ENCODE measurements at regions not wholly inside any gene's neighbourhood (a gene's known extent, or its start where the extent isn't known, plus 50 kb on each side); places are given as distances from the start of the nearest gene placed in this dataset.
"Not testable (repeated sequence)": the region's sequence is repeated elsewhere in the genome, so short reads cannot be mapped to it uniquely, and the experiment has no call there.

DNA sequence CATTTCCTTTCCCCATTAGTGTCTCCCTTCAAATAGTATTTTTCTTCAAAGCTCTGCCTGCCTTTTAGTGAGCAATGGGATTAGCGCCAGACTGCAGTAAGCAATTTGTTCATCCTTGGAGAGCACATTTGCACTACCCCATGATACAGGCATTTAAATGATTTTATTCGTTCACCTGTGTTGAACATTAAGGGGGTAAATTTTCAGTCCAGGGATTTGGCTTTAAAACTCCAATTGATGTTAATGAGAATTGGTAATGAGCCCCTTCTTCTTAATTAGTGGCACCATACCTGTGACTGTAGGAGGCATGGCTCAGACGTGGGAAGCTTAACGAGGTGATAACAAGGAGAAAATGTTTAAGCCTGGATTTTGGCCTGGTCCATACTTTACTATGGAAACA lies 161.4 kb upstream of the NANOGP8 start:
- no peaks in the 10 kb centered on the region for H3K36me3 ChIP-seq (ENCODE audit: control insufficient read depth in 1 of 2, insufficient read depth in 2 of 2, low read length in 2 of 2)

DNA sequence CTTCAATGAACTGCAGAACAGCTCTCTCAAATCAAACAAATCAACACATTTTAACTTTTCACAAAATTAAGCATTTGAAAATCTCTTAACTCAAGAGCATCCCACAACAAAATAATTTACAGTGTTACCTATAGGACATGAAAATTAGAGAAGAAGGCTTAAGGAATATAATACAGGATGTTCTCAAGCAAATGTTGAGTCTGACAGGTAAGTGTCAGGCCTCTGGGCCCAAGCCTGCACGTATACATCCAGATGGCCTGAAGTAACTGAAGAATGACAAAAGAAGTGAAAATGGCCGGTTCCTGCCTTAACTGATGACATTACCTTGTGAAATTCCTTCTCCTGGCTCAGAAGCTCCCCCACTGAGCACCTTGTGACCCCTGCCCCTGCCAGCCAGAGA lies 160.6 kb upstream of the NANOGP8 start:
- not testable (repeated sequence) for H3K4me1 ChIP-seq (ENCODE audit: control insufficient read depth in 1 of 2, insufficient read depth in 2 of 2, low read length in 2 of 2); H3K27me3 ChIP-seq (ENCODE audit: low read depth, low read length); H3K27ac ChIP-seq (ENCODE audit: low read length); H3K4me3 ChIP-seq (ENCODE audit: low read depth in 1 of 2, low read length in 2 of 2); H3K36me3 ChIP-seq (ENCODE audit: control insufficient read depth in 1 of 2, insufficient read depth in 2 of 2, low read length in 2 of 2); H3K9me3 ChIP-seq (ENCODE audit: control insufficient read depth in 1 of 2, low read length in 2 of 2)

More for the DNA sequence above, 161.4 kb upstream of the NANOGP8 start:
- Histone ChIP-seq H3K9me3 (ENCODE audit: control insufficient read depth in 1 of 2, low read length in 2 of 2) (no peaks in the 10 kb centered on the region), H3K4me3 (ENCODE audit: low read depth in 1 of 2, low read length in 2 of 2) (no peak overlapping the region), H3K27me3 (ENCODE audit: low read depth, low read length) (no peaks in the 10 kb centered on the region), H3K4me1 (ENCODE audit: control insufficient read depth in 1 of 2, insufficient read depth in 2 of 2, low read length in 2 of 2) (no peaks in the 10 kb centered on the region), H3K27ac (ENCODE audit: low read length) (no peak overlapping the region)

DNA sequence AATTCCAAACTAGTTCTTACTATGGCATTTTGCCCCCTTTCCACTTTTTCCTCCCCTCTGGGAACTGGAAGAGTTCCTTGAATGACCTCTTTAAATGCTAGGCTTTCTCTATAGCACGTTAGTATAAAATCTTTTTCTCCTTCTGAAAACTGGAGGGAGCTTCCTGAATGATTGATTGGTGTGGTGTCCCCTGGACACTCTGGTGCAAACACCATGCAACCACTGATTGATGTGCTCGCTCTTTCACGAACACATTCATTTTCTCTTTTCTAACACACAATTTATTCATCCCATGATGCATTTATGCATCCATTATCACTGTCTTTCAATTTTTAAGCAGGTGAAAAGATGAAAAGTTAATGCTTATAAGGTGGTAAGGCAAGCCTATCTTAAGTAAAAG lies 159.1 kb upstream of the NANOGP8 start:
- H3K27ac ChIP-seq (ENCODE audit: low read length), result no peak overlapping the region
- H3K4me1 ChIP-seq (ENCODE audit: control insufficient read depth in 1 of 2, insufficient read depth in 2 of 2, low read length in 2 of 2), result no peaks in the 10 kb centered on the region
- no peaks in the 10 kb centered on the region for H3K36me3 ChIP-seq (ENCODE audit: control insufficient read depth in 1 of 2, insufficient read depth in 2 of 2, low read length in 2 of 2)
- H3K4me3 ChIP-seq (ENCODE audit: low read depth in 1 of 2, low read length in 2 of 2), result no peak overlapping the region
- H3K9me3 ChIP-seq (ENCODE audit: control insufficient read depth in 1 of 2, low read length in 2 of 2), result no peaks in the 10 kb centered on the region
- no peaks in the 10 kb centered on the region for H3K27me3 ChIP-seq (ENCODE audit: low read depth, low read length)

DNA sequence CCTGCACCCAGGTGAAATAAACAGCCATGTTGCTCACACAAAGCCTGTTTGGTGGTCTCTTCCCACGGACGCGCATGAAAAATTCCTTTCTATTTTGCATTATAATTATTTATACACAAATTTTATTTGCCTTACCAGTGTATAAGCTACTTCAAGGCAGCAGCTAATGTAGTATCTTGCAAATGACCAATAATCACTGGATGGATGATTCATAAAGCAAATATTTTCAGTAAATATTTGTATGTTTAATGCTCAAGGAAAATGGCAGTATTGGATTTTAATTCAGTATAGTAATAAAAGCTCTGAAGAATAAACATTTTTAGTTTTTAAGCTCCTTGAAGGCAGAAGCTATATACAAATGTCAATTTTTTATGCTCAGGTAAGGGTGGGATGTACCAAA lies 158.7 kb upstream of the NANOGP8 start:
- Histone ChIP-seq H3K27me3 (ENCODE audit: low read depth, low read length) (no peaks in the 10 kb centered on the region), H3K36me3 (ENCODE audit: control insufficient read depth in 1 of 2, insufficient read depth in 2 of 2, low read length in 2 of 2) (no peaks in the 10 kb centered on the region), H3K27ac (ENCODE audit: low read length) (no peak overlapping the region), H3K4me3 (ENCODE audit: low read depth in 1 of 2, low read length in 2 of 2) (no peak overlapping the region), H3K9me3 (ENCODE audit: control insufficient read depth in 1 of 2, low read length in 2 of 2) (no peaks in the 10 kb centered on the region), H3K4me1 (ENCODE audit: control insufficient read depth in 1 of 2, insufficient read depth in 2 of 2, low read length in 2 of 2) (no peaks in the 10 kb centered on the region)

DNA sequence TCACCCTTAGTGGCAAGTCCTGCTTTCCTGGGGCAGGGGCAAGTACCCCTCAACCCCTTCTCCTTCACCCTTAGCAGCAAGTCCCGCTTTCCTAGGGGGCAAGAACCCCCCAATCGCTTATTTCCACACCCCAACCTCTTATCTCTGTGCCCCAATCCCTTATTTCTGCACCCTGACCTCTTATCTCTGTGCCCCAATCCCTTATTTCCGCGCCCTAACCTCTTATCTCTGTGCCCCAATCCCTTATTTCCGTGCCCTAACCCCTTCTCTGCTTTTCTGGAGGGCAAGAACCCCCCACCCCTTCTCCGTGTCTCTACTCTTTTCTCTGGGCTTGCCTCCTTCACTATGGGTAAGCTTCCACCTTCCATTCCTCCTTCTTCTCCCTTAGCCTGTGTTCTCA lies 154.6 kb upstream of the NANOGP8 start:
- not testable (repeated sequence) for H3K27me3 ChIP-seq (ENCODE audit: low read depth, low read length); H3K36me3 ChIP-seq (ENCODE audit: control insufficient read depth in 1 of 2, insufficient read depth in 2 of 2, low read length in 2 of 2); H3K4me3 ChIP-seq (ENCODE audit: low read depth in 1 of 2, low read length in 2 of 2); H3K4me1 ChIP-seq (ENCODE audit: control insufficient read depth in 1 of 2, insufficient read depth in 2 of 2, low read length in 2 of 2); H3K27ac ChIP-seq (ENCODE audit: low read length); H3K9me3 ChIP-seq (ENCODE audit: control insufficient read depth in 1 of 2, low read length in 2 of 2)

DNA sequence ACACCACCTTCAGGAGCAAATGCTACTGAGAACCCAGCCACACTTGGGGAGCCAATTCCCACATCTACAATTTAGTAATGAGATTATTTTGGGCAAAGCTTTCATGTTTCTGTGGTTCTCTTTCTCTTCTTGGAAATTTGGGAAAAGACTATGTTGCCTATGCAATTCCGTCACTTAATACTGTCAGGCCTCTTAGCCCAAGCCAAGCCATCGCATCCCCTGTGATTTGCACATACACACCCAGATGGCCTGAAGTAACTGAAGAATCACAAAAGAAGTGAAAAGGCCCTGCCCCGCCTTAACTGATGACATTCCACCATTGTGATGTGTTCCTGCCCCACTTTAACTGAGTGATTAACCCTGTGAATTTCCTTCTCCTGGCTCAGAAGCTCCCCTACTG lies 153.4 kb upstream of the NANOGP8 start:
- not testable (repeated sequence) for H3K9me3 ChIP-seq (ENCODE audit: control insufficient read depth in 1 of 2, low read length in 2 of 2); H3K27me3 ChIP-seq (ENCODE audit: low read depth, low read length); H3K36me3 ChIP-seq (ENCODE audit: control insufficient read depth in 1 of 2, insufficient read depth in 2 of 2, low read length in 2 of 2); H3K4me3 ChIP-seq (ENCODE audit: low read depth in 1 of 2, low read length in 2 of 2); H3K4me1 ChIP-seq (ENCODE audit: control insufficient read depth in 1 of 2, insufficient read depth in 2 of 2, low read length in 2 of 2); H3K27ac ChIP-seq (ENCODE audit: low read length)

DNA sequence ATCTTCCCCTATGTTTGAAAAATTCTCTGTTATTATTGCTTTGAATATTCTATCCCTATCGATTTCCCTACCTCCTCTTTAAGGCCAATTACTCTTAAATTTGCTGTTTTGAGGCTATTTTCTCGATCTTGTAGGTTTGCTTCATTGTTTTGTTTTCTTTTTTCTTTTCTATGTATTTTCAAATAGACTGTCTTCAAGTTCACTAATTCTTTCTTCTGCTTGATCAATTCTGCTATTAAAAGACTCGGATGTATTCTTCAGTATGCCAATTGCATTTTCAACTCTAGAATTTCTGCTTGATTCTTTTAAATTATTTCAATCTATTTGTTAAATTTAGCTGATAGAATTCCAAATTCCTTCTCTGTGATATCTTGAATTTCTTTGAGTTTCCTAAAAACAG lies 144.0 kb upstream of the NANOGP8 start:
- Histone ChIP-seq H3K4me3 (ENCODE audit: low read depth in 1 of 2, low read length in 2 of 2) (no peak overlapping the region), H3K27me3 (ENCODE audit: low read depth, low read length) (no peaks in the 10 kb centered on the region), H3K9me3 (ENCODE audit: control insufficient read depth in 1 of 2, low read length in 2 of 2) (no peaks in the 10 kb centered on the region)

DNA sequence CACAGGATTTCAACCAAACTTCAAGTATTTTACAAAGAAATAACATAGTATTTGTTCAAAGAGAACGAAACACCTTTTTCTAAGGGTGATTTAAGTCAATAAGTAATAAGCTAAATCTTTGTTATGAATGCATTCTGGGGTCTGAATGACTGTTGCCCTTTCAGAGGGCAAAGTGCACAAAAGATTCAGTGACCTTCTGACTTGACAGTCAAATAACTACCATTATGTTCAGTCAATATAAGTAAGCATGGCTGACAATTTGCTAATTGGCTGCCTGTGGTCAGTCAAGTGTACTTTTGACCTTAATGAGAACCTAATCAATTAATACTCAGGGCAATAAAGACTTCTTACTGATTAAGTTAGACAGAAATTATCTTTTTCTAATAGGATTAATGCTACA lies 133.1 kb upstream of the NANOGP8 start:
- Histone ChIP-seq H3K27ac (ENCODE audit: low read length) (no peak overlapping the region), H3K27me3 (ENCODE audit: low read depth, low read length) (no peaks in the 10 kb centered on the region), H3K36me3 (ENCODE audit: control insufficient read depth in 1 of 2, insufficient read depth in 2 of 2, low read length in 2 of 2) (no peaks in the 10 kb centered on the region), H3K4me1 (ENCODE audit: control insufficient read depth in 1 of 2, insufficient read depth in 2 of 2, low read length in 2 of 2) (peaks cover 0 to 3% of the 10 kb centered on the region in 2 donors), H3K4me3 (ENCODE audit: low read depth in 1 of 2, low read length in 2 of 2) (no peak overlapping the region), H3K9me3 (ENCODE audit: control insufficient read depth in 1 of 2, low read length in 2 of 2) (no peaks in the 10 kb centered on the region)

More for the DNA sequence above, 144.0 kb upstream of the NANOGP8 start:
- Histone ChIP-seq H3K27ac (ENCODE audit: low read length) (no peak overlapping the region), H3K4me1 (ENCODE audit: control insufficient read depth in 1 of 2, insufficient read depth in 2 of 2, low read length in 2 of 2) (no peaks in the 10 kb centered on the region), H3K36me3 (ENCODE audit: control insufficient read depth in 1 of 2, insufficient read depth in 2 of 2, low read length in 2 of 2) (no peaks in the 10 kb centered on the region)

DNA sequence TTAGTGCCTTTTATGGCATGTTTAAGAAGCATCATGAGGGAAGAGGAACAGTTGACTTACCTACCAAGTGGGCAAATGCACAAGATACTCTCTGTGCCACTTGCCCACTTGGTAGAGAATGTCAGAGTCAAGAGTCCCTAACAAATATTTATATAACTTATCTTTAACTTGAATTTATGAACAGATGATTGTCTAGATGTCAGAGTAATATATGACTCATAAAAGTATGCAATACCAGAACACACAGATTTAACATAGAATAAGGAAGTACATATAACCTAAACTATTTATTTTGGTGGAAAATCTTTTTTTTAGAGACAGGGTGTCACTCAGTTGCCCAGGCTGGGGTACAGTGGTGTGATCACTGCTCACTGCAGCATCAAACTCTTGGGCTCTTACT lies 130.0 kb upstream of the NANOGP8 start:
- H3K36me3 ChIP-seq (ENCODE audit: control insufficient read depth in 1 of 2, insufficient read depth in 2 of 2, low read length in 2 of 2), result no peaks in the 10 kb centered on the region
- no peaks in the 10 kb centered on the region for H3K4me1 ChIP-seq (ENCODE audit: control insufficient read depth in 1 of 2, insufficient read depth in 2 of 2, low read length in 2 of 2)
- no peaks in the 10 kb centered on the region for H3K27me3 ChIP-seq (ENCODE audit: low read depth, low read length)
- H3K27ac ChIP-seq (ENCODE audit: low read length), result no peak overlapping the region
- no peaks in the 10 kb centered on the region for H3K9me3 ChIP-seq (ENCODE audit: control insufficient read depth in 1 of 2, low read length in 2 of 2)
- no peak overlapping the region for H3K4me3 ChIP-seq (ENCODE audit: low read depth in 1 of 2, low read length in 2 of 2)

DNA sequence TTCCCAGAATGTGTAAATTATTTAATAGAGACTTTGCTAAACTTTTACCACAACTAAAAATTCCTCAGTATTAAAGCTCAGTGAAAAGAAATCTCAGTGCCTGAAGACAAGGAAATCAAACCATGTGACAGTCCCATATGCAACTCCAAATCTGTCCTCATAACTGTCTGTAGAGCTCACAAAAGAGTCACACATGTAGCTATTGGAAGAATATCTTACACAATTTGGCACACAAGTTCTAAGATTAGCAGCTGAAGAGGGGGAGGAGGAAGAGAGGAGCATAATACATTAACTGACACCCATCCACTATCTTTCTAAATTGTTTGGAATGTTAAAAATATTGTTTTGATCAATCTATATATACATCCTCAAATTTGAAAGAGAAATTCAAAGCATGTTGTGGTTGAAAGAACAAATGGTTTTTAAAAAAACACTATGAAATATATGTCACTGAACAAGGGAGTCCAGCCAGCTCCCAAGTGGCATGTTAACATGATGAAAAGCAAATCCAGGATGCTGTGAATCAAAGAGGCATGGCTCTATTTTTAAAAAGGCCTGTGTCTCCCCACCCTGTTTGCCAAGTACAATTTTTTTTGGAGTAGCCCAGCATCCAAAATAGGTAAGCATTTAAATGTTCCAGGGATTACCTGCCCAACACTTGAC lies 126.3 kb upstream of the NANOGP8 start:
- Histone ChIP-seq H3K27me3 (ENCODE audit: low read depth, low read length) (no peaks in the 10 kb centered on the region), H3K9me3 (ENCODE audit: control insufficient read depth in 1 of 2, low read length in 2 of 2) (no peaks in the 10 kb centered on the region), H3K4me3 (ENCODE audit: low read depth in 1 of 2, low read length in 2 of 2) (no peak overlapping the region), H3K36me3 (ENCODE audit: control insufficient read depth in 1 of 2, insufficient read depth in 2 of 2, low read length in 2 of 2) (no peaks in the 10 kb centered on the region), H3K27ac (ENCODE audit: low read length) (no peak overlapping the region), H3K4me1 (ENCODE audit: control insufficient read depth in 1 of 2, insufficient read depth in 2 of 2, low read length in 2 of 2) (no peaks in the 10 kb centered on the region)

DNA sequence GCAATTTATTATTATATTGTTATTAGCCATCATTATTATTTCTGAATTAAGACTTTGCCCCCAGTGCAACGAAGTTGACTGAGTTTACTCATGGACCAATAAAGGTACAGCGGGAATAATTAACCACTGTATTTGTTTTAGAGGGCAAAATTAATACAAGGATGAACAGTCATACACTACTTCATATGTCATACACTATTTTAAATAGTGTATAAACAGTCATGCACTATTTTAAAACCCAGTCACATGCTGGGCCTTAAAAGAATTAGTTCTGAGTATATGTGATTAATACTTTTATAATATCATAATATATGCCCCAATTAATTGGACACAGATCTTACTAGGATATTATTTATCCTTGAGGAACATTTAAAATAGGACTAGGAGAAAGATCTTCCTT lies 125.3 kb upstream of the NANOGP8 start:
- H3K27ac ChIP-seq (ENCODE audit: low read length), result no peak overlapping the region
- no peaks in the 10 kb centered on the region for H3K9me3 ChIP-seq (ENCODE audit: control insufficient read depth in 1 of 2, low read length in 2 of 2)
- H3K4me3 ChIP-seq (ENCODE audit: low read depth in 1 of 2, low read length in 2 of 2), result no peak overlapping the region
- H3K4me1 ChIP-seq (ENCODE audit: control insufficient read depth in 1 of 2, insufficient read depth in 2 of 2, low read length in 2 of 2), result no peaks in the 10 kb centered on the region
- no peaks in the 10 kb centered on the region for H3K36me3 ChIP-seq (ENCODE audit: control insufficient read depth in 1 of 2, insufficient read depth in 2 of 2, low read length in 2 of 2)
- no peaks in the 10 kb centered on the region for H3K27me3 ChIP-seq (ENCODE audit: low read depth, low read length)

DNA sequence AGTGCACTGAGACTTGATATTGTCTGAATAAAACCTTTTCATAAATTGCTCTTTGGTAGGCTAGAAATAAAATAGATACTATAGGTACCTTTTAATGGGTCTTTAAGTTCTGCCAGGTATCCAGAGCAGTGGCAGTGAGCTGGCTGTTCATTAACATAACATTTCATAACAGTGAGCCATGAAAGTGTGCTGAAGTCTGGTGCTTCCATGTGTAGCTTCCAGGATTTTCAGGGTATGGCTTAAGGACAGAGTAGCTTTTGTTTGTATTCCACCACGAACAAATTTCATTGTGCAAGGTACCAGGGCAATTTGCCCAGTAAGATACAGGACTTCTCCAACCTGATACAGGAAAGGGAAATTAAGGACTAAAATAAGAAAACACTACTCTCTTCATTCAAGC lies 124.7 kb upstream of the NANOGP8 start:
- Histone ChIP-seq H3K4me3 (ENCODE audit: low read depth in 1 of 2, low read length in 2 of 2) (no peak overlapping the region), H3K36me3 (ENCODE audit: control insufficient read depth in 1 of 2, insufficient read depth in 2 of 2, low read length in 2 of 2) (no peaks in the 10 kb centered on the region), H3K9me3 (ENCODE audit: control insufficient read depth in 1 of 2, low read length in 2 of 2) (no peaks in the 10 kb centered on the region), H3K27me3 (ENCODE audit: low read depth, low read length) (no peaks in the 10 kb centered on the region), H3K4me1 (ENCODE audit: control insufficient read depth in 1 of 2, insufficient read depth in 2 of 2, low read length in 2 of 2) (no peaks in the 10 kb centered on the region), H3K27ac (ENCODE audit: low read length) (no peak overlapping the region)
